Activated CD4-positive, alpha-beta T cell treated with anti-CD3 and anti-CD28 coated beads, Interleukin-2, Interleukin-4, amounts not matched to agents 100 ng/mL and 50 ng/mL, durations not matched to agents 16 hours and 8 hours (primary cell): ENCODE measurements at regions not wholly inside any gene's neighbourhood (a gene's known extent, or its start where the extent isn't known, plus 50 kb on each side); places are given as distances from the start of the nearest gene placed in this dataset.
"Not testable (repeated sequence)": the region's sequence is repeated elsewhere in the genome, so short reads cannot be mapped to it uniquely, and the experiment has no call there.

Experiments
- DNase-seq: peaks from one replicate; pipeline ENCODE4 v3.0.0-alpha.2; 2020; ENCODE audit warnings: low spot score

GRCh38 chr5:57429513-57430120 lies 53.0 kb downstream of the ACTBL2 start:
- DNase-seq: no peak

GRCh38 chr5:57429021-57429420 lies 53.6 kb downstream of the ACTBL2 start:
- not testable (repeated sequence) for DNase-seq

DNA sequence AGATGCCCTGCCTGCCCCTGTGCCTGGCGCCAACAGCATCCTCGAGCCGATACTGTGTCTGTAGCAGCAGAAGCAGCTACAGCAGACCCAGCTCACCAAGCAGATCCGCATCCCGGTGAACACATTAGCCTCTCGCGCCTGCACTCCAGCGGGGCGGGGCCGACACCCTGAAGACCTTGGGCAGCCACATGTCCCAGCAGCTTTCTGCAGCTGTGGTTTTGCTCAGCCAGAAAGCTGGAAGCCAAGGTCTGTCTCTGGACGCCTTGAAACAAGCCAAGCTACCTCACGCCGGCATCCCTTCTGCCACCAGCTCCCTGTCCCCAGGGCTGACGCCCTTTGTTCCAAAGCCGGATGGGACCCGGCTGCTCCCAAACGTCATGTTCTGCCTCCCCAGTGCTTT lies 59.6 kb downstream of the ACTBL2 start:
- no peak for DNase-seq

GRCh38 chr5:57422341-57422740 lies 60.3 kb downstream of the ACTBL2 start:
- DNase-seq: no peak

GRCh38 chr5:57420801-57421200 lies 61.8 kb downstream of the ACTBL2 start:
- DNase-seq: no peak

GRCh38 chr5:57417971-57418370 lies 64.6 kb downstream of the ACTBL2 start:
- no peak for DNase-seq

DNA sequence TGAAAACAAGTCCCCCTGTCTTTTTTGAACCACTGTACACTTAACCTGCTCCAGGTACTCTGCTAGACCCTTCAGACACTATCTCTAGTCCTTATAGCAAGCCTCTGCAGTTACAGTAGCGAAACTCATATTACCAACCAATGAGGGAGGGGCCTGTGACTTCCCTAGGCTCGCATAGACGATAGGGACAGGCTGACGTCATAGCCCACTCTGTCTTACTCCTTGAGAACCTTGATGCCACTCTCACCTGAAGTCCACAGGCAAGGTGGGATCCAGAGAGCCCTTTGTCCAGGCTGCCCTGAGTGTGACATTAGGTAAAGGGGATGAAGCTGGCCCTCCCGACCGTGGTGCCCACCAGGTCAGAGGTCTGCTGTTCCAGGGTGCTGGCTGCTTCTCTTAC lies 65.3 kb downstream of the ACTBL2 start:
- no peak for DNase-seq

GRCh38 chr5:57416278-57416994 lies 66.2 kb downstream of the ACTBL2 start:
- DNase-seq: no peak

- DNase-seq: no peak
Measured at GRCh38 chr5:57414857-57415256, 67.8 kb downstream of the ACTBL2 start.

- DNase-seq: no peak
Measured at GRCh38 chr5:57414191-57414590, 68.4 kb downstream of the ACTBL2 start.

DNA sequence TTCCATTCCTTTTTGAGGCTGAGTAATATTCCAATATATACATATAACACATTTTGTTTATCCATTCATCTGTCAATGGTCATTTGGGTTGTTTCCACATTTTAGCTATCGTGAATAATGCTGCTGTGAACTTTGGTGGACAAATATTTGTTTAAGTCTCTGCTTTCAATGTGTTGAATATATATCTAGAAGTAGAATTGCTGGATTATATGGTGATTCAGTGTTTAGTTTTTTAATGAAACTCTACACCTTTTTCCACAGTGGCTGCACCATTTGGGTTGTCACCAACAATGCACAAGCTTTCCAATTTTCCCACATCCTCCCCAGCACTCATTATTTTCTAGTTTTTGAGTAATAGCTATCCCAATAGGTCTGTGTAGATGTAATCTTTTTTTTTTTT lies 69.5 kb downstream of the ACTBL2 start:
- DNase-seq: no peak

- DNase-seq: no peak
Measured at GRCh38 chr5:57412680-57413079, 69.9 kb downstream of the ACTBL2 start.

GRCh38 chr5:57411982-57412381 lies 70.6 kb downstream of the ACTBL2 start:
- DNase-seq: no peak

- DNase-seq: no peak
Measured at GRCh38 chr5:57410374-57411320, 72.0 kb downstream of the ACTBL2 start.

DNA sequence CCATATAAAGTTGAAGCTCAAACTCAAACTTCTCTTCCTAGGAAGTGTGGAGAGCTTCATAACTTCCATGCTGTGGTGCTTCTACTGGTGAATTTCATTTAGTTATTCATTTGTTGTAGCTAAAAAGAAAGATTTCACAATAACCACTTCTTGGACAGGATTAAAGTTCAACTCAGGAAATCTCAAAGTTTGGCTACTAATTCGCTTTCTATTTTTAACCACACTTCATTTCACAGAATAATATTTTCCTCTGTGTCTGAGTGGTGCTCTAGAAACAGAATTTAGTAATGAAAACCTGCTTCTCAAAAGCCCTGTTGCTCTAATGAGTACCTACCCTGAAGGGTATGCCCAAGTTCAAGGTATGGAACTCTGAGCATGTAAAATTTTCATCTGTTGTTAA lies 73.9 kb downstream of the ACTBL2 start:
- DNase-seq: no peak

GRCh38 chr5:57408285-57408684 lies 74.3 kb downstream of the ACTBL2 start:
- no peak for DNase-seq

DNA sequence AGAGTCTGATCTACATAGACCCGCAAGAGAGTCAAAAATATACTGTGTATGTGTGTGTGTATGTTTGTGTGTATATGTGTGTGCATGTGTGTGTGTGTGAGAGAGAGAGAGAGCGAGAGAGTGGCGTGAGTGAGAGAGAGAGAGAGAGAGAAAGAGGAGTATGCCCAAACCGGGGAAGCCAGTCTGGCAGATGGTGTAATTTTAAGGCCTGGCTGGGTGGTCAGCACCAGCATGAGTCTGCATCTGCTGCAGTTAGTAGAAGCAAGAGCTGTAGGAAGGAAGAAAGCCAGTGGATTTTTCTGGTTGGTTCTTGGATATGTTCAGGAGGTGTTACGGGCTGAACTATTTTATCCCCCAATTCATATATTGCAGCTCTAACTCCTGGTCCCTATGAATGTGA lies 75.2 kb downstream of the ACTBL2 start:
- DNase-seq: no peak

GRCh38 chr5:57406641-57407040 lies 76.0 kb downstream of the ACTBL2 start:
- DNase-seq: no peak

- no peak for DNase-seq
Measured at GRCh38 chr5:57405984-57406383, 76.6 kb downstream of the ACTBL2 start.

- DNase-seq: no peak
Measured at GRCh38 chr5:57402761-57403160, 79.8 kb downstream of the ACTBL2 start.

- no peak for DNase-seq
Measured at GRCh38 chr5:57402348-57402747, 80.3 kb downstream of the ACTBL2 start.

DNA sequence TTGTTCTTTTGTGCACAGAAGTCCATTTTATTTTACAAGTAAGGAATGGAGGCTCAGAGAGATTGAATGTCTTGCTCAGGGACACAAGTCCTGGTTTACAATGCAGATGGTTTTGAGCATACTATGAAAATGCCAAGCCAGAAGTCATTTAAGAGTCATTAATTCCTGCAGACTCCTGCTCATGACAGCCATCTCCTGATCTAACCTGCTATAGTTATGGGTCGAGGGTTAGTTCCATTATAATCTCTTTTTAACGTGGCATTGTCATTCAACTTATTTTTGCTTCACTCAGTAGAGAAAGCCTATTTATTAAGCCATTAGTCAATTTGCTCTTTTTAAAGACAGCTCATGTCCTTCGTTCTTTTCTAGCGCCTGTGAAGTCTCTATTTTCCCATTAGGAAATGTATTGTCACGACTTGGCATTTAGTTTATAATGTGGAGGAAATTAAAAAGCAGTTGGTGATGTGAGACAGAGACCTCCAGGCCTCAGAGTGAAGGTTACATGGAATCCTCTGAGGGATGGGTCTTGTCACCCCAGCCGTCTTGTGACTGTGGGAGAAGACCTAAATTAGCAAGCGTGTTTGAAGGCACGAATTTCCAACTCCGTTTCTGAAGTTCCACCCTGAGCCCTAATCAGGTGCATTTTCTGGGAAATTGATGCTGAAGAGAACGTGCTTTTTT lies 84.1 kb downstream of the ACTBL2 start:
- no peak for DNase-seq
